ENCODE measurements at regions not wholly inside any gene's neighbourhood (a gene's known extent, or its start where the extent isn't known, plus 50 kb on each side); places are given as distances from the start of the nearest gene placed in this dataset.

GRCh38 chr14:89089330-89089729 is 264.9 kb downstream of the TTC8 start:
- H3K4me2 ChIP-seq (ENCODE audit: control insufficient read depth, insufficient read depth) = no peak overlapping the region
- no peak overlapping the region for H3K27ac ChIP-seq (ENCODE audit: control insufficient read depth, insufficient read depth)
- 4% methylated on average over 1 of the region's 1 CpG for WGBS (ENCODE audit: insufficient coverage, insufficient replicate concordance, low lambda C conversion rate, missing lambda C conversion rate)
- no peaks in the 10 kb centered on the region for H3K9me3 ChIP-seq (replicated peaks; ENCODE audit: control insufficient read depth, insufficient read depth, low read length)
- ChIA-PET RAD21 (ENCODE audit: unreplicated experiment) (no interaction called here), CTCF (no interaction called here), POLR2A (no interaction called here), SMC1A (ENCODE audit: uncharacterized antibody, unreplicated experiment) (no interaction called here)
- no peak for ATAC-seq
- no peaks in the 10 kb centered on the region for H3K36me3 ChIP-seq (ENCODE audit: control insufficient read depth in 2 of 2, insufficient read depth in 2 of 2, low read length in 1 of 2)
- no peak for DNase-seq (ENCODE audit: low read depth, low spot score)
- H3K79me2 ChIP-seq (ENCODE audit: control insufficient read depth, insufficient read depth, low read length) = no peaks in the 10 kb centered on the region
- H2AFZ ChIP-seq (ENCODE audit: control insufficient read depth, low read depth, low read length) = no peak overlapping the region
- in situ Hi-C loops (cut with MboI) = no loop called here
- no peak overlapping the region for H3K4me3 ChIP-seq
- H4K20me1 ChIP-seq (ENCODE audit: control insufficient read depth, insufficient read depth) = no peaks in the 10 kb centered on the region
- BruUV-seq (replicated peaks) = no TSS peak
- H3K27me3 ChIP-seq (replicated peaks in 1 of 2; ENCODE audit: control insufficient read depth in 2 of 2, insufficient read depth in 2 of 2, low read length in 1 of 2) = no peaks in the 10 kb centered on the region
- intact Hi-C loops (cut with micrococcal nuclease; ENCODE audit: unreplicated experiment) = no loop called here
- H3K9ac ChIP-seq (ENCODE audit: control insufficient read depth, insufficient read depth, low read length) = no peak overlapping the region
- no peak for FAIRE-seq
- H3K4me1 ChIP-seq (ENCODE audit: control insufficient read depth, insufficient read depth, low read length) = no peaks in the 10 kb centered on the region
- TF ChIP-seq MXI1 (IDR thresholded peaks at IDR 0.05; ENCODE audit: low read depth, low read length) (no peak), MTA3 (IDR thresholded peaks at IDR 0.05; ENCODE audit: borderline replicate concordance, low read length) (no peak), STAT1 (conservative IDR thresholded peaks at IDR 0.05) (no peak), PAX5 (IDR thresholded peaks at IDR 0.05; ENCODE audit: borderline replicate concordance, low read depth, low read length) (no peak), FOXK2 (IDR thresholded peaks at IDR 0.05) (no peak), POU2F2 (IDR thresholded peaks at IDR 0.05; ENCODE audit: borderline replicate concordance, low read depth, low read length) (no peak), SIN3A (IDR thresholded peaks at IDR 0.05; ENCODE audit: low read depth, low read length) (no peak), ESRRA (IDR thresholded peaks at IDR 0.05; ENCODE audit: low read length) (no peak), ZZZ3 (IDR thresholded peaks at IDR 0.05; ENCODE audit: control insufficient read depth, insufficient read length, low read depth) (no peak), SMAD5 (IDR thresholded peaks at IDR 0.05; ENCODE audit: low read depth) (no peak), BMI1 (IDR thresholded peaks at IDR 0.05; ENCODE audit: borderline replicate concordance) (no peak)

- Histone ChIP-seq H2AFZ (ENCODE audit: control insufficient read depth, low read depth, low read length) (no peak overlapping the region), H3K36me3 (ENCODE audit: control insufficient read depth in 2 of 2, insufficient read depth in 2 of 2, low read length in 1 of 2) (no peaks in the 10 kb centered on the region), H3K4me1 (ENCODE audit: control insufficient read depth, insufficient read depth, low read length) (no peaks in the 10 kb centered on the region), H3K27ac (ENCODE audit: control insufficient read depth, insufficient read depth) (no peak overlapping the region), H3K79me2 (ENCODE audit: control insufficient read depth, insufficient read depth, low read length) (no peaks in the 10 kb centered on the region), H3K27me3 (replicated peaks in 1 of 2; ENCODE audit: control insufficient read depth in 2 of 2, insufficient read depth in 2 of 2, low read length in 1 of 2) (no peaks in the 10 kb centered on the region; a peak in 1 of 4 replicates), H3K9me3 (replicated peaks; ENCODE audit: control insufficient read depth, insufficient read depth, low read length) (no peaks in the 10 kb centered on the region), H3K4me2 (ENCODE audit: control insufficient read depth, insufficient read depth) (no peak overlapping the region), H3K4me3 (no peak overlapping the region), H3K9ac (ENCODE audit: control insufficient read depth, insufficient read depth, low read length) (no peak overlapping the region), H4K20me1 (ENCODE audit: control insufficient read depth, insufficient read depth) (no peaks in the 10 kb centered on the region)
- BruUV-seq (replicated peaks) = no TSS peak
- ATAC-seq (no peak), DNase-seq (ENCODE audit: low read depth, low spot score) (no peak), FAIRE-seq (no peak)
- RAD21 ChIA-PET (ENCODE audit: unreplicated experiment) = no interaction called here
- CTCF ChIA-PET = interaction anchor here (1.3 kb wide), 1 partner anchor 10 kb away, joined by 3 read pairs; no protein-coding TSS in a partner anchor
- intact Hi-C loops (cut with micrococcal nuclease; ENCODE audit: unreplicated experiment) = no loop called here
- SMC1A ChIA-PET (ENCODE audit: uncharacterized antibody, unreplicated experiment) = no interaction called here
- POLR2A ChIA-PET = no interaction called here
- in situ Hi-C loops (cut with MboI) = no loop called here
- 92% methylated on average over 1 of the region's 1 CpG for WGBS (ENCODE audit: insufficient coverage, insufficient replicate concordance, low lambda C conversion rate, missing lambda C conversion rate)
- TF ChIP-seq RAD21 (IDR thresholded peaks at IDR 0.05; ENCODE audit: insufficient read depth, low read depth, low read length) (no peak), RAD51 (IDR thresholded peaks at IDR 0.05) (no peak), KDM1A (IDR thresholded peaks at IDR 0.05; ENCODE audit: borderline replicate concordance) (no peak), RBBP5 (conservative IDR thresholded peaks at IDR 0.05) (no peak), USF2 (IDR thresholded peaks at IDR 0.05; ENCODE audit: borderline replicate concordance, low read depth, low read length) (no peak), BCLAF1 (IDR thresholded peaks at IDR 0.05) (no peak), NBN (IDR thresholded peaks at IDR 0.05) (no peak), EP300 (IDR thresholded peaks at IDR 0.05; ENCODE audit: borderline replicate concordance in 1 of 2, control insufficient read depth in 1 of 2, low read depth in 2 of 2, low read length in 2 of 2) (no peak)
Measured at GRCh38 chr14:89091781-89092180, 267.3 kb downstream of the TTC8 start.
